Large intestine (tissue), 3 donors: ENCODE measurements at regions not wholly inside any gene's neighbourhood (a gene's known extent, or its start where the extent isn't known, plus 50 kb on each side); places are given as distances from the start of the nearest gene placed in this dataset.

ENCODE experiments used
- DNase-seq, 2 donors: peaks; one replicate each; pipeline versions ENCODE4 v3.0.0 to v3.0.0-alpha.2; 2013
- H3K27ac ChIP-seq: one replicate; pipeline ENCODE4 v1.5.1; 2013; ENCODE audit warnings: low read length
- H3K27me3 ChIP-seq: 2 replicates; pipeline ENCODE4 v1.6.1; 2013; ENCODE audit warnings: low read length; ENCODE audit not compliant: control insufficient read depth, insufficient read depth
- H3K36me3 ChIP-seq: 2 replicates; pipeline ENCODE4 v1.6.1; 2013; ENCODE audit warnings: low read length; ENCODE audit not compliant: control insufficient read depth, insufficient read depth
- H3K4me1 ChIP-seq: one replicate; pipeline ENCODE4 v1.6.1; 2013; ENCODE audit warnings: low read length; ENCODE audit not compliant: control insufficient read depth, insufficient read depth
- H3K4me3 ChIP-seq: one replicate; pipeline ENCODE4 v1.5.1; 2013; ENCODE audit warnings: low read length
- H3K9me3 ChIP-seq: one replicate; pipeline ENCODE4 v1.6.1; 2013; ENCODE audit warnings: mild to moderate bottlenecking, low read depth, low read length, moderate library complexity; ENCODE audit not compliant: control insufficient read depth
- WGBS: methylation state at CpG from one replicate; pipeline ENCODE4 v1.1.5; 2013; ENCODE audit warnings: low lambda C conversion rate; ENCODE audit not compliant: insufficient coverage; 5-methylcytosine and 5-hydroxymethylcytosine counted together

DNA sequence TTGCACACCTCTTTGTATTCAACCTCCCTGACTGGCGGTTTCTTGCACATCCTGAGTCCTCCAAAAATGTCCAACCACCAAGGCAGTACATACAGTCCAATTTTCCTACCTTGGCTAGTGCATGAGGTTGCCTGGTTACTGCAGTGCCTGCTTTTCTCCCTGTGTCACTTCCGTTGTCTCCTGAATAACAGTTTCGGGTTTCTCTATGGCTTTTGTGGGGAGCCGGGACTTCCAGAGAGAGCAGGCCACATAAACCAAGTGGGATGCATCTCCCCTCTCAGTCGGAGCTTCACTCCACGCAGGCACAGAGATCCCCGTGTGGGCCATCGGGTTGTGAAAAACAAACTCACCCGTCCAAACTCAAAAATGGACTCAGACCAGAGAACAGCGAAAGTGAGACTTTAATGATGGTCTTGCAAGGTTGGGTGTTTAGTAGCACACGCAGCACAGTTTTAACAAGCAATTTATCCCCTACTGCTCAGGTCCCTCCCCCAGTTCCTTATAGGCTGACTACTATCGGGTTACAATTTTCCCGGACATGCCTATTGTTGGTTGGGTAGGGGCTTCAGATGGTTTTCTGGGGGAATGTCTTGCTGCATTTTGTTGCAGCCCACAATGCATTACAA, 173.1 kb downstream of the POU4F1 start:
- H3K4me3 ChIP-seq = no peak overlapping the region
- no CpG with 5 or more reads among the region's 13 CpGs for WGBS

DNA sequence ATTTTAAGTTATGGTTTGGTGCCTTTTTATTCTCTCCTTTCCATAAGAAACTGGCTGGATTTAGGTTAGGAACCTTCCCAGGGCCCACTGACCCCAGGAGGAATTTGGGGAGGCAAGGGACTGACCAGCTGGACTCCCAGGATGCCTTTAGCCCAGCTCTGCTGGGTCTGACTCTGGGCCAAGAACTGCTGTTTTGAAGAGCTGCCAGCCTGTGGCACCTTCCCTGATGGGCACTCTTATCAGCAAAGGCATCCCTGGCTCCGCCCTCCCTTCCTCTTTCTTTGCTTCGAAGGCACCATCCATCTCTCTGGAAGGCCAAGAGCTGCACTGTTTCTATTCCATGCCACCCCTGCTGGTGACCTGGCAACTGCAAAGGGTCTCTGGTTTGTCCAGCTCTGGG, 174.7 kb downstream of the POU4F1 start:
- no peaks in the 10 kb centered on the region for H3K36me3 ChIP-seq
- no peak for DNase-seq
- 83% methylated on average over 1 of the region's 2 CpGs for WGBS
- no peak overlapping the region for H3K27ac ChIP-seq
- no peaks in the 10 kb centered on the region for H3K9me3 ChIP-seq
- H3K27me3 ChIP-seq = no peaks in the 10 kb centered on the region
- H3K4me3 ChIP-seq = no peak overlapping the region
- H3K4me1 ChIP-seq = peaks cover 3% of the 10 kb centered on the region

More for the DNA sequence above, 173.1 kb downstream of the POU4F1 start:
- H3K4me1 ChIP-seq = peaks cover 3% of the 10 kb centered on the region
- no peaks in the 10 kb centered on the region for H3K9me3 ChIP-seq
- no peak for DNase-seq
- no peaks in the 10 kb centered on the region for H3K36me3 ChIP-seq
- H3K27me3 ChIP-seq = no peaks in the 10 kb centered on the region
- no peak overlapping the region for H3K27ac ChIP-seq

- no peaks in the 10 kb centered on the region for H3K27me3 ChIP-seq
- WGBS = no CpG with 5 or more reads among the region's 4 CpGs
- H3K36me3 ChIP-seq = no peaks in the 10 kb centered on the region
- H3K4me3 ChIP-seq = no peak overlapping the region
- H3K9me3 ChIP-seq = no peaks in the 10 kb centered on the region
- DNase-seq = no peak
- H3K27ac ChIP-seq = no peak overlapping the region
- peaks cover 3% of the 10 kb centered on the region for H3K4me1 ChIP-seq
Observed at GRCh38 chr13:78426183-78426582, 177.2 kb downstream of the POU4F1 start.

- Histone ChIP-seq H3K27ac (no peak overlapping the region), H3K36me3 (no peaks in the 10 kb centered on the region), H3K9me3 (no peaks in the 10 kb centered on the region), H3K27me3 (no peaks in the 10 kb centered on the region), H3K4me3 (no peak overlapping the region), H3K4me1 (no peaks in the 10 kb centered on the region)
- WGBS = no CpG with 5 or more reads among the region's 4 CpGs
- no peak for DNase-seq
Observed at GRCh38 chr13:78420814-78421213, 182.5 kb downstream of the POU4F1 start.

- 92% methylated on average over 2 of the region's 2 CpGs for WGBS
- no peak for DNase-seq
- no peaks in the 10 kb centered on the region for H3K36me3 ChIP-seq
Observed at GRCh38 chr13:78413887-78414553, 189.3 kb downstream of the POU4F1 start.

DNA sequence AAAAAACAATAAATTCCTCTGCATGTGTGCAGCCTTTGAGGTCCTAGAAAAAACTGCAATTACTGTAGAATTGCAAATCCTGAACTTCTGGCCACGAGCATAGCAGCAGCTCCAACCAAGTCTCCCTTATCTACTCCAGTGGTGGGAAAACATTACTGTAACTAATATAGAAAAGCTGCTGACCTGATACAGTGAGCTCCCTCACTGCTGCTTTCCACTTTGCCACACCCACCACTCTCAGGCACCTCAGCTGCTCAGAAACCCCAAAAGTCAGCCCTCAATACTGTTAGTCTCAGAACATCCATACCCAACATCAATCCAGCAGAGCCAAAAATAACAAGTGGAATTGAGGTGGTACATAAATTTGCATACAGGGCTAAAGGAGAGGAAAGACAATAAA, 192.5 kb downstream of the POU4F1 start:
- DNase-seq = no peak
- WGBS = no CpG with 5 or more reads among the region's 1 CpG

More at GRCh38 chr13:78413887-78414553, 189.3 kb downstream of the POU4F1 start:
- H3K27ac ChIP-seq = no peak overlapping the region
- no peaks in the 10 kb centered on the region for H3K27me3 ChIP-seq
- no peaks in the 10 kb centered on the region for H3K4me1 ChIP-seq
- H3K9me3 ChIP-seq = no peaks in the 10 kb centered on the region
- H3K4me3 ChIP-seq = no peak overlapping the region

DNA sequence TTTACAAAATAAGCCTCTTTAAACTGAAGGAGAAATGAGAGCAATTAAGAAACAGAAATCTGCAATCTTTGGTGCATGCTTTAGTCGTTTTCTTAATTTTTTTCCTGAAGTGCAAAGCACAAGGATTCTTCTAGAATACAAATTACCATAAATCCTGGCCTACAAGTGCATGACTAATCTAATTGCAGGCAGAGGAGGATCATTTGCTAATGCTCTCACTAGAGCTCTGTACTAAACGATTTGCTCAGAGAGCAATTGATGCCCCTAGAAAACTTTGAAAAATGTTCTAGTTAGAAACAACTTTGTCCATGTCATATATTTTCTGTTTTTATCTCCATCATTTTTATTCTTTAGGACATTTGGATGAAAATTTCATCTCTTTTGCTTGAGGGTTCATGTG, 193.2 kb downstream of the POU4F1 start:
- H3K4me1 ChIP-seq = no peaks in the 10 kb centered on the region
- 80% methylated on average over 1 of the region's 2 CpGs for WGBS

More for the DNA sequence above, 192.5 kb downstream of the POU4F1 start:
- Histone ChIP-seq H3K4me3 (no peak overlapping the region), H3K27ac (no peak overlapping the region), H3K9me3 (no peaks in the 10 kb centered on the region), H3K4me1 (no peaks in the 10 kb centered on the region), H3K36me3 (no peaks in the 10 kb centered on the region), H3K27me3 (no peaks in the 10 kb centered on the region)

GRCh38 chr13:78409172-78409571, 194.2 kb downstream of the POU4F1 start:
- H3K27ac ChIP-seq = no peak overlapping the region
- DNase-seq = no peak
- H3K36me3 ChIP-seq = no peaks in the 10 kb centered on the region
- no peak overlapping the region for H3K4me3 ChIP-seq
- H3K9me3 ChIP-seq = no peaks in the 10 kb centered on the region
- H3K4me1 ChIP-seq = no peaks in the 10 kb centered on the region
- no CpG with 5 or more reads among the region's 2 CpGs for WGBS
- H3K27me3 ChIP-seq = no peaks in the 10 kb centered on the region

More for the DNA sequence above, 193.2 kb downstream of the POU4F1 start:
- DNase-seq = no peak
- Histone ChIP-seq H3K4me3 (no peak overlapping the region), H3K27me3 (no peaks in the 10 kb centered on the region), H3K27ac (no peak overlapping the region), H3K9me3 (no peaks in the 10 kb centered on the region), H3K36me3 (no peaks in the 10 kb centered on the region)

- Histone ChIP-seq H3K4me1 (no peaks in the 10 kb centered on the region), H3K27me3 (no peaks in the 10 kb centered on the region), H3K36me3 (no peaks in the 10 kb centered on the region), H3K9me3 (no peaks in the 10 kb centered on the region), H3K4me3 (no peak overlapping the region), H3K27ac (no peak overlapping the region)
- DNase-seq = no peak
- 88% methylated on average over 3 of the region's 6 CpGs for WGBS
Observed at GRCh38 chr13:78404846-78405360, 198.4 kb downstream of the POU4F1 start.

- no peak overlapping the region for H3K27ac ChIP-seq
- WGBS = no CpG with 5 or more reads among the region's 2 CpGs
- H3K4me3 ChIP-seq = no peak overlapping the region
- no peaks in the 10 kb centered on the region for H3K9me3 ChIP-seq
- no peaks in the 10 kb centered on the region for H3K27me3 ChIP-seq
- H3K36me3 ChIP-seq = no peaks in the 10 kb centered on the region
- no peak for DNase-seq
- H3K4me1 ChIP-seq = no peaks in the 10 kb centered on the region
Observed at GRCh38 chr13:78402708-78403400, 200.5 kb downstream of the POU4F1 start.
